Suprapubic skin (tissue), 4 donors: ENCODE measurements at regions not wholly inside any gene's neighbourhood (a gene's known extent, or its start where the extent isn't known, plus 50 kb on each side); places are given as distances from the start of the nearest gene placed in this dataset.

Source experiments
- POLR2A ChIP-seq, 2 donors: fragments of 450-650 bp; IDR thresholded peaks; one replicate each; pipeline ENCODE4 v1.6.1; 2017; ENCODE audit warnings: antibody characterized with exemption in 2 of 2, mild to moderate bottlenecking in 2 of 2, moderate library complexity in 2 of 2
- POLR2AphosphoS5 ChIP-seq, 3 donors: sonication (generic); formaldehyde crosslinking; IDR thresholded peaks; one replicate each; pipeline ENCODE4 v1.6.1; 2017; ENCODE audit warnings: antibody characterized with exemption in 3 of 3

DNA sequence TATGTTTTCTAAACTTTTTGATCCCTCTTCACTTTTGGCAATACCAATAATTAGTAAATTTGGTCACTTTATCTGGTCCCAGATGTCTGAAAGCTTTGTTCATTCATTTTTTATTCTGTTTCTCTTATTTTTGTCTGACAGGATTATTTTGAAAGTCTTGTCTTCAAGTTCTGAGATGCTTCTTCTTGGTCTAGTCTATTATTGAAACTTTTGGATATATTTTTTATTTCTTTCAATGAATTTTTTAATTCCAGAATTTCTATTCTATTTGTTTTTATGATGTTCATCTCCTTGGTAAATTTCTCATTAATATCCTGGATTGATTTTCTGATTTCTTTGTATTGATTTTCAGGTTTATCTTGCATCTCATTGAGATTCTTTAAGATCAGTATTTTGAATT is 54.1 kb upstream of the RAB38 start:
- TF ChIP-seq POLR2A (IDR thresholded peaks at IDR 0.05) (no peak), POLR2AphosphoS5 (IDR thresholded peaks at IDR 0.05) (no peak)
